OCI-LY7 (cell line): ENCODE measurements at regions not wholly inside any gene's neighbourhood (a gene's known extent, or its start where the extent isn't known, plus 50 kb on each side); places are given as distances from the start of the nearest gene placed in this dataset.

Source experiments
- BruUV-seq: library from RNA; stranded (reverse); fragments of 400-500 nt; replicated peaks from 2 replicates; lab custom pipeline; 2021; lab: Mats Ljungman, UMichigan
- CTCF ChIA-PET: fragments of 300-600 bp; sonication (Branson Sonifier 250); formaldehyde crosslinking; loops from one replicate; lab custom pipeline; 2022; ENCODE audit warnings: antibody characterized with exemption; ENCODE audit not compliant: unreplicated experiment; lab: Charles Lee
- POLR2A ChIA-PET: fragments of 300-600 bp; sonication (Branson Sonifier 250); formaldehyde crosslinking; loops from one replicate; lab custom pipeline; 2022; ENCODE audit warnings: antibody characterized with exemption; lab: Charles Lee
- DNase-seq: peaks from one replicate; pipeline ENCODE4 v3.0.0-alpha.2; 2015; ENCODE audit warnings: low spot score
- H2AFZ ChIP-seq: fragments of 200-600 bp; sonication (generic), shearing (Covaris generic); 2 replicates; pipeline ENCODE4 v1.6.1; 2014; ENCODE audit warnings: mild to moderate bottlenecking, antibody characterized with exemption, low read length, moderate library complexity
- H3K27ac ChIP-seq: fragments of 200-600 bp; sonication (generic); 2 replicates; pipeline ENCODE4 v1.5.1; 2014; ENCODE audit warnings: mixed run types, low read depth, mild to moderate bottlenecking, moderate library complexity, low read length, inconsistent platforms; ENCODE audit not compliant: poor library complexity, severe bottlenecking
- H3K36me3 ChIP-seq: fragments of 200-600 bp; sonication (generic); 2 replicates; pipeline ENCODE4 v1.6.1; 2014; ENCODE audit warnings: mild to moderate bottlenecking, antibody characterized with exemption, low read length, moderate library complexity, mixed read lengths; ENCODE audit not compliant: insufficient read depth
- H3K4me1 ChIP-seq: fragments of 200-600 bp; sonication (generic); 2 replicates; pipeline ENCODE4 v1.5.1; 2014; ENCODE audit warnings: mild to moderate bottlenecking, low read length; ENCODE audit not compliant: insufficient read depth, poor library complexity, severe bottlenecking
- H3K4me2 ChIP-seq: fragments of 200-600 bp; sonication (generic); 2 replicates; pipeline ENCODE4 v1.6.1; 2014; ENCODE audit warnings: mild to moderate bottlenecking, low read length
- H3K4me3 ChIP-seq: fragments of 200-600 bp; sonication (generic); 2 replicates; pipeline ENCODE4 v1.5.1; 2014; ENCODE audit warnings: mild to moderate bottlenecking, low read depth, low read length; ENCODE audit not compliant: poor library complexity, severe bottlenecking
- H3K79me2 ChIP-seq: fragments of 200-600 bp; sonication (generic); 2 replicates; pipeline ENCODE4 v1.6.1; 2016; ENCODE audit warnings: low read depth, mild to moderate bottlenecking, low read length, moderate library complexity, mixed read lengths; ENCODE audit not compliant: insufficient read depth
- H3K9me2 ChIP-seq: fragments of 200-600 bp; sonication (generic); 2 replicates; pipeline ENCODE4 v1.6.1; 2016; ENCODE audit warnings: mild to moderate bottlenecking, low read length, mixed read lengths; ENCODE audit not compliant: insufficient read depth
- H3K9me3 ChIP-seq: fragments of 200-600 bp; sonication (generic); 2 replicates; pipeline ENCODE4 v1.6.1; 2014; ENCODE audit warnings: mild to moderate bottlenecking, mixed run types, low read length, mixed read lengths
- H4K20me1 ChIP-seq: fragments of 200-600 bp; sonication (generic); 2 replicates; pipeline ENCODE4 v1.6.1; 2014; ENCODE audit warnings: mild to moderate bottlenecking, antibody characterized with exemption, low read length, moderate library complexity, mixed read lengths; ENCODE audit not compliant: insufficient read depth
- CTCF ChIP-seq: fragments of 200-600 bp; sonication (generic); conservative IDR thresholded peaks from 2 replicates; pipeline ENCODE4 v1.5.1; 2014; ENCODE audit warnings: mild to moderate bottlenecking, antibody characterized with exemption, low read length, moderate library complexity, mixed read lengths
- EZH2phosphoT487 ChIP-seq: fragments of 200-600 bp; sonication (generic); IDR thresholded peaks from 2 replicates; pipeline ENCODE4 v1.6.1; 2018; ENCODE audit warnings: low read depth, borderline replicate concordance, mild to moderate bottlenecking, mixed run types, antibody characterized with exemption, low read length, moderate library complexity, mixed read lengths
- intact Hi-C: fragments of 100-400 bp; cut with micrococcal nuclease; formaldehyde crosslinking; loops from one replicate; pipeline ENCODE4 v1.10.0; 2022; ENCODE audit not compliant: unreplicated experiment

- Histone ChIP-seq H3K79me2 (no peaks in the 10 kb centered on the region), H3K9me2 (no peaks in the 10 kb centered on the region), H3K4me2 (no peak overlapping the region), H2AFZ (no peak overlapping the region), H4K20me1 (no peaks in the 10 kb centered on the region), H3K4me1 (no peaks in the 10 kb centered on the region), H3K36me3 (no peaks in the 10 kb centered on the region), H3K4me3 (no peak overlapping the region), H3K27ac (no peak overlapping the region), H3K9me3 (no peaks in the 10 kb centered on the region)
- no TSS peak for BruUV-seq
- CTCF ChIA-PET = no interaction called here
- TF ChIP-seq CTCF (no peak), EZH2phosphoT487 (no peak)
- intact Hi-C loops = no loop called here
- DNase-seq = no peak
- POLR2A ChIA-PET = interaction anchor here (0.6 kb wide), 1 partner anchor 652 kb away, joined by 6 read pairs; no protein-coding TSS in a partner anchor
Observed at GRCh38 chr3:141814375-141814774, 51.2 kb downstream of the GRK7 start.

- no peaks in the 10 kb centered on the region for H3K36me3 ChIP-seq
- H3K9me2 ChIP-seq = no peaks in the 10 kb centered on the region
- H2AFZ ChIP-seq = no peak overlapping the region
- BruUV-seq = no TSS peak
- no peak overlapping the region for H3K27ac ChIP-seq
- TF ChIP-seq EZH2phosphoT487 (no peak), CTCF (no peak)
- H3K4me2 ChIP-seq = no peak overlapping the region
- POLR2A ChIA-PET = interaction anchor here (0.7 kb wide), 1 partner anchor 21 kb away, joined by 4 read pairs; no protein-coding TSS in a partner anchor
- H3K9me3 ChIP-seq = no peaks in the 10 kb centered on the region
- H3K4me1 ChIP-seq = no peaks in the 10 kb centered on the region
- CTCF ChIA-PET = no interaction called here
- H3K4me3 ChIP-seq = no peak overlapping the region
- no peak for DNase-seq
- H4K20me1 ChIP-seq = no peaks in the 10 kb centered on the region
- intact Hi-C loops = no loop called here
- no peaks in the 10 kb centered on the region for H3K79me2 ChIP-seq
Observed at GRCh38 chr3:141815667-141816066, 52.5 kb downstream of the GRK7 start.

- Histone ChIP-seq H3K4me1 (no peaks in the 10 kb centered on the region), H4K20me1 (no peaks in the 10 kb centered on the region), H3K4me2 (no peak overlapping the region), H3K79me2 (no peaks in the 10 kb centered on the region), H2AFZ (no peak overlapping the region), H3K27ac (no peak overlapping the region), H3K9me3 (no peaks in the 10 kb centered on the region), H3K4me3 (no peak overlapping the region), H3K9me2 (no peaks in the 10 kb centered on the region), H3K36me3 (no peaks in the 10 kb centered on the region)
- no peak for TF ChIP-seq EZH2phosphoT487
- no peak for TF ChIP-seq CTCF
- no peak for DNase-seq
- BruUV-seq = no TSS peak
- intact Hi-C loops = no loop called here
- ChIA-PET CTCF (no interaction called here), POLR2A (interaction anchor here (0.6 to 0.7 kb wide), 2 partner anchors 32 to 356 kb away, joined by 3 to 4 read pairs; no protein-coding TSS in a partner anchor)
Observed at GRCh38 chr3:141816958-141817357, 53.8 kb downstream of the GRK7 start.
